Stimulated activated naive CD8-positive, alpha-beta T cell treated with anti-CD3 and anti-CD28 coated beads, Interleukin-15, amount 100 ng/mL, for 72 hours (primary cell): ENCODE measurements at regions not wholly inside any gene's neighbourhood (a gene's known extent, or its start where the extent isn't known, plus 50 kb on each side); places are given as distances from the start of the nearest gene placed in this dataset.
A peak's percentile ranks its signal among the peaks of the same experiment; 100 is the strongest.
"Not testable (repeated sequence)": the region's sequence is repeated elsewhere in the genome, so short reads cannot be mapped to it uniquely, and the experiment has no call there.

Experiments used
- ATAC-seq: fragments of 150-1000 bp; cut with Tn5 transposase; 2 replicates; pipeline ENCODE4 v1.10.0; 2021; ENCODE audit warnings: mild to moderate bottlenecking, moderate library complexity
- DNase-seq, 2 donors: peaks; one replicate each; pipeline ENCODE4 v3.0.0; 2021 to 2022
- H3K27ac Mint-ChIP-seq, 2 donors: one replicate each; pipeline ENCODE4 v1.8.0; 2022; ENCODE audit warnings: mild to moderate bottlenecking in 2 of 2, mixed read lengths in 2 of 2, moderate library complexity in 2 of 2
- H3K27me3 Mint-ChIP-seq: one replicate; pipeline ENCODE4 v1.8.0; 2022; ENCODE audit warnings: mixed read lengths
- H3K4me1 Mint-ChIP-seq: one replicate; pipeline ENCODE4 v1.8.0; 2022; ENCODE audit warnings: mild to moderate bottlenecking, mixed read lengths
- H3K4me3 Mint-ChIP-seq, 2 donors: one replicate each; pipeline ENCODE4 v1.8.0; 2022; ENCODE audit warnings: mild to moderate bottlenecking in 2 of 2, mixed read lengths in 2 of 2, moderate library complexity in 1 of 2
- H3K9me3 Mint-ChIP-seq, 2 donors: one replicate each; pipeline ENCODE4 v1.8.0; 2022; ENCODE audit warnings: mixed read lengths in 2 of 2

DNA sequence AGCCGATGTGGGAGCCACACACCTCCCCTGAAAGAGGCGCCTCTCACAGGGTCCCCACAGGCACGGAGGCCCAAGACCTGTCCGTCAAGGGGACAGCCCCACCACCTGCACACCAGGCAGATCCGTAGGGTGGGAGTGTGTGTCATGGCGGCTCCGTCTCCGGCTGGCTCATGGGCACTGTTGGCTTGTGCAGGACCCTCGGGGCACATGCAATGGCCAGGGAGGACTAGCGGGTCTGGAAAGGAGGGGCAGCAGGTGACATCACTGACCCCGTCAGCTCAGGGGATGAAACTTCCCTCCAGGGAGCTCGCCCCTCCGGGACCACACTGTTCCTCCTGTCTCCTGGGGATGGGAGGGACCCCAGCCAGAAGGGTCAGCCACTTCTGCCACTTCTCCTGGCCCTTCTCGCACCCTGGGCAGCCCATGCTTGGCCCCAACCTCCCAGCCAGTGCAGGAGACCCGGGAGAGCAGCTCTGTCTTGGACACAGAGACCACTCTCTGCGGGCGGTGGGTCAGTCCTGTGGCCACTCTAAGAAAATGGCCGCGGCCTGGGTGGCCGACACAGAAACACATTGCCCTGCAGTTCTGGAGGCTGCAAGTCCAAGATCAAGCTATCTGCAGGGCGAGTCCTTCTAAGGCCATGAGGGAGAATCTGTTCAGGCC, 75.1 kb upstream of the TWIST2 start:
- H3K9me3 Mint-ChIP-seq: no peaks in the 10 kb centered on the region
- no peak overlapping the region for H3K4me3 Mint-ChIP-seq
- DNase-seq (no peak), ATAC-seq (no peak)
- H3K27ac Mint-ChIP-seq: no peak overlapping the region
- H3K4me1 Mint-ChIP-seq: no peaks in the 10 kb centered on the region
- H3K27me3 Mint-ChIP-seq: peaks cover 66% of the 10 kb centered on the region

DNA sequence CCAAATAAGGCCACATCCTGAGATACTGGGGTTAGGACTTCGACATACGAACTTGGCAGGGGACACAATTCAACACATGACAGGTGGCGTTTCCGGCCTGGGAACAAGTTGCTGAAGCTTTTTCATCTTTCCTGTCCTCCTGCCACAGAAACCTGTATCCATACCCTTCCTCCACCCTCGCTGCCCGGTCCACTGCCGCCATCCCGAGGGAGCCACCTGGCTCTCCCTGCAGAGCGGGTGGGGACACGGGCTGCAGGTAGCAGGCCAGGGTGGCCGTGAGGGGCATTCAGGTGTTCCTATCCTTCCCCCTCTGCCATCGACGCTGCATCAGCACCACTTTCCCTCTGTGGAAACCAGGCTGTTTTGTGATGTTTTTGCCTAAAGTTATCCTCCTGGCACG, 74.4 kb upstream of the TWIST2 start:
- Mint-ChIP-seq H3K9me3 (no peaks in the 10 kb centered on the region), H3K4me3 (no peak overlapping the region)

DNA sequence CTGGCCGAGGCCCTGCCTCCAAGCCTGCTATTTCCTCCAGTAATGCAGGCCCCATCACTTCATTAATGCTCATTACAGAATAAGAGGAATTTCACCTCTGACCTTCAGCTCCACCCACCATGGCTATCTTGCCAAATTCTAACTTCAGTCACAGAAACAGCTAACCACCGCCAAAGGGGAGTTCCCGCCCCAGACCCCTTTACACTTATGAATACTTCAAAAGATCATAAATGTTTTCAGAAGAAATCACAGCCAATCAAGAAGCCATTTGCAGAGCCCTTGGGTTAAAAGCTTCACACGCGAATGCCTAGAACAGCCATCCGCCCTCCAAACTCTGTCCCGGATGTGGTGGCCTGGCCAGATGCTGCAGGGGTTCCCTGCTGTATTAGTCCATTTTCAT, 73.8 kb upstream of the TWIST2 start:
- Mint-ChIP-seq H3K27me3 (peaks cover 61% of the 10 kb centered on the region), H3K4me3 (no peak overlapping the region), H3K4me1 (no peaks in the 10 kb centered on the region), H3K9me3 (no peaks in the 10 kb centered on the region), H3K27ac (no peak overlapping the region)
- DNase-seq (no peak), ATAC-seq (no peak)

More for the DNA sequence above, 74.4 kb upstream of the TWIST2 start:
- DNase-seq: no peak
- ATAC-seq: no peak
- Mint-ChIP-seq H3K4me1 (no peaks in the 10 kb centered on the region), H3K27me3 (peaks cover 66% of the 10 kb centered on the region), H3K27ac (no peak overlapping the region)

DNA sequence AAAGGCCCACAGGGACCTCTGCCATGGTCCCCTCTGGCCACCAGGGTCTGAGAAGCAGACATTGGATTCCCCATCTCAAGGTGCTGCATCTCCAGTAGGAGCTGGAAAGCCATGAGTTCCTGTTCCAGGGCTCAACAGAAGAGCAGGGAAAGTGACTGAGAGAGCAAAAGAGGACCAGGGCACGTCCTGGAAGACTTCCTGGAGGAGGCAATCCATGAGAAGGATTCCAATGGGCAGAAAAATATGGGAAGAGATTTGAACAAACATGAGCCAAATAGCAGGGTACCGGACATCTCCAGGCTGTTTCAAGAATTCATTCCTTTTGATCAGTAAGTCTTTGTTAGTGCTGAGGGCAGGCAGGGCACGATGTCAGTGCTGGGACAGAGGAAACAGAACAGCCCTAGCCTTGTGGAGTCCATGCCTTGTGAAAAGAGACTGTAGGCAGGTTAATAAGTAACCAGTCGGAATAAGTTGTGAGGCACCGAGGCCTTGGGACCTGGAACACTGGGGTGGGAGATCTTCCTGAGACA, 72.8 kb upstream of the TWIST2 start:
- Mint-ChIP-seq H3K9me3 (no peaks in the 10 kb centered on the region), H3K27me3 (peaks cover 51% of the 10 kb centered on the region), H3K27ac (no peak overlapping the region), H3K4me1 (no peaks in the 10 kb centered on the region), H3K4me3 (no peak overlapping the region)
- ATAC-seq (no peak), DNase-seq (no peak)

DNA sequence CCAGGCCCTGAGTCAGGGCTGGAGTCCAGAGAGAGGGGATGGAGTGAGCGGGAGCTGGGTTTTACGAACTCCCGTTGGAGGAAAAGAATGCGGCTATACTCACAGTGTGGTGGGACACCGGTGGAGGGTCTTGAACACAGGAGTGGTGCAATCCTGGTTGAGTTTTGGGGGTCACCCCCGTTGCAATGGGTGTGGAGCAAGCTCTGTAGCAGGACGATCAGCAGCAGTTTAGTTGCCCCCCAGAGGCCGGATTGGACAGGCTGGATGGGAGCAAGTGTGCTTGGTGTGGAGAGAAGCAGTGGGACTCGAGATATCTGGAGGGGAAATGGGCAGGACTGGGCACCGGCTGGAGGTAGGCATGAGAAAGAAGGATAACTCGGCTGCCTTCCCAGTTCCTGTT, 72.3 kb upstream of the TWIST2 start:
- peaks cover 46% of the 10 kb centered on the region for H3K27me3 Mint-ChIP-seq
- H3K27ac Mint-ChIP-seq: no peak overlapping the region
- no peak overlapping the region for H3K4me3 Mint-ChIP-seq

DNA sequence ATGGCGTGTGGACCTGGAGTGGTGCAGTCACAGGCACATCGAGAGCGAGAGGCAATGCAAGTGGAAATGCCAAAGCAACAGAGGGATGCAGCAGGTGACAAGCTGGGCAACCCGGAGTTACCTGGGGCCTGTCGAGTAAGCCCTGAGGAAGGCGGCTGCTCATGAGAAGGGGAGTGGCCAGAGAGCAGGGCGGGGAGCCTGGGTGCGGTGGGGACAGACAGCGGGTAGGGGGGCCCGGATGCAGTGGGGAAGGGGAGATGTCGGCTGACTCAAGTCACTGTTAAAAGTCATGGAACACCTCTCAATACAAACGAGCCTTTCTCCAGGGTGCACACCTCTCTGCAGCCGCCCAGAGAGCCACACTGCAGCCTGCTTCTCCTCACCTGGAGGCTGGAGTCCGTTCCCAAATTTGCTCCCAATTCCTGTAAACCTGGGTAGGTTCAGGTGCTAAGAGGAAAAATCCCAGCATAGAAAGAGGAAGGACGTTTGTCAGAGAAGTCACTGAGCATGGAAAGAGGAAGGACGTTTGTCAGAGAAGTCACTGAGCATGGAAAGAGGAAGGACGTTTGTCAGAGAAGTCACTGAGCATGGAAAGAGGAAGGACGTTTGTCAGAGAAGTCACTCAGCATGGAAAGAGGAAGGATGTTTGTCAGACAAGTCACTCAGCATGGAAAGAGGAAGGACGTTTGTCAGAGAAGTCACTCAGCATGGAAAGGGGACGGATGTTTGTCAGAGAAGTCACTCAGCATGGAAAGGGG, 71.7 kb upstream of the TWIST2 start:
- H3K27me3 Mint-ChIP-seq: peaks cover 46% of the 10 kb centered on the region

More for the DNA sequence above, 72.3 kb upstream of the TWIST2 start:
- no peaks in the 10 kb centered on the region for H3K4me1 Mint-ChIP-seq
- DNase-seq (no peak), ATAC-seq (peak; percentile 28)
- no peaks in the 10 kb centered on the region for H3K9me3 Mint-ChIP-seq

DNA sequence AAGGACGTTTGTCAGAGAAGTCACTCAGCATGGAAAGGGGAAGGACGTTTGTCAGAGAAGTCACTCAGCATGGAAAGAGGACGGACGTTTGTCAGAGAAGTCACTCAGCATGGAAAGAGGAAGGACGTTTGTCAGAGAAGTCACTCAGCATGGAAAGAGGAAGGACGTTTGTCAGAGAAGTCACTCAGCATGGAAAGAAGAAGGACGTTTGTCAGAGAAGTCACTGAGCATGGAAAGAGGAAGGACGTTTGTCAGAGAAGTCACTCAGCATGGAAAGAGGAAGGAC, 71.2 kb upstream of the TWIST2 start:
- not testable (repeated sequence) for DNase-seq, H3K9me3 Mint-ChIP-seq, H3K4me1 Mint-ChIP-seq, ATAC-seq, H3K27ac Mint-ChIP-seq, H3K4me3 Mint-ChIP-seq
- H3K27me3 Mint-ChIP-seq: peaks cover 41% of the 10 kb centered on the region

More for the DNA sequence above, 71.7 kb upstream of the TWIST2 start:
- Mint-ChIP-seq H3K4me3 (no peak overlapping the region), H3K4me1 (no peaks in the 10 kb centered on the region), H3K27ac (no peak overlapping the region), H3K9me3 (no peaks in the 10 kb centered on the region)
- ATAC-seq: no peak
- DNase-seq: no peak

DNA sequence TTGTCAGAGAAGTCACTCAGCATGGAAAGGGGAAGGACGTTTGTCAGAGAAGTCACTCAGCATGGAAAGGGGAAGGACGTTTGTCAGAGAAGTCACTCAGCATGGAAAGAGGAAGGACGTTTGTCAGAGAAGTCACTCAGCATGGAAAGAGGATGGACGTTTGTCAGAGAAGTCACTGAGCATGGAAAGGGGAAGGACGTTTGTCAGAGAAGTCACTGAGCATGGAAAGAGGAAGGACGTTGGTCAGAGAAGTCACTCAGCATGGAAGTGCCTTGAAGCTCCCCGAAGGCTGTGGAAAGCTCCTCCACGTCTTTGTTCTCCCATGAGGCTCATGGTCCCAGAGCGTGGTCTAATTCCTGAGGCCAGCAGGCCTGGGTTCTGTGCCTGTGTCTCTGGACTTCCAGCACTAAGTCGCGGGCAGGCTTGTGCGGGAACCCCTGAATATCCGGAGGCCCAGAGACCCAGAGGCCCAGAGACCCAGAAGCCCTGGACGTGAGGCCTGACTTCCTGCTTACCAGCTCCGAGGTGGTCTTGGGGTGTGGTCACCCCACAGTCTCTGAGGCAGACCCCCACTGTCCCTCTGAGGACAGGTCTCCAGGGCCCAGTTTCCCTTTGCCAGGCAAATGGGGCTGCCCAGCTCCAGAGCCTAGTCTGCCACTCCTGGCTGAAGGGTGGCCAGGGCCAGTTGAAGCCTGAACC, 70.4 kb upstream of the TWIST2 start:
- Mint-ChIP-seq H3K9me3 (no peaks in the 10 kb centered on the region), H3K27me3 (peaks cover 33% of the 10 kb centered on the region), H3K4me3 (no peak overlapping the region), H3K4me1 (no peaks in the 10 kb centered on the region), H3K27ac (no peak overlapping the region)
- DNase-seq: no peak
- ATAC-seq: no peak

DNA sequence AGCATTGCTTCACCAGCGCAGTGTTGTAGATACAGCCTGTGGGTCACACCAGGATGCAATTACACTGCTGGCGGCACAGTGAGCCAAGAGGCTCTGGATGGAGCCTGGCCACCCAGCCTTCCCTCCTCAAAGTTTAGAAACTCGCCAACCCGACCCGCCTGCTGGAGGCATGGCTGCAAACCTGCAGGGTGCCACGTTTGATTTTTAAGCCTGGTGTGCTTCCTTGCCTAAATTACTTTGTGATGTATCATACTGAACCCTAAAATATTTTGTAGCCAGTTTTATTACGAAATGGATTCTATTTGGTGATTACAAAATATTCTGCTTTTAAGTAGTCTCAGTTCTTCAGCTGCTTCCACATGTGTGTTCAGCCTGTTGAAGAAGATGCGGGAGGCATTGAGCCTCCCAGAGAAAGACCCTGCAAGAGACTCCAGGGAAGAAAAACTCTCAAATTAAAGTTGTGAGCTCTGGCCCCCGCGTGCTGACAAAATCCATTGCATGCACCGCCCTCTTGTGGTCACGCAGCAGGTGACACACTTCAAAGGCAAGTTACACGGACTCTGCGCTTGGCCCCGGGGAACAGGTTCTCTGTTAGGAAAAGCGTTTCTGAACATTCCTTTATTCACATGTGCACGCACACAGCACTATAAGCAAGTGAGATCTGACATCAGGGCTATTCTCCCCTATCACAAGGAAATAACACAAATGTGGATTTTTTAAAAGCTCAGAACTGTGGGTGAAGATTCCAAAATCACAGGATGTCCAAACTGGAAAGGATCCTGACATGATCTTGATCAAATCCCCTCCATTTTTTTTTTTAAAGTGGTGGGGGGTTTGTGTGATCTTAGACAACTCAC, 63.0 kb upstream of the TWIST2 start:
- Mint-ChIP-seq H3K4me1 (no peaks in the 10 kb centered on the region), H3K9me3 (no peaks in the 10 kb centered on the region), H3K4me3 (no peak overlapping the region), H3K27ac (no peak overlapping the region), H3K27me3 (peaks cover 8% of the 10 kb centered on the region)
- DNase-seq (peak; percentile 43 to 53), ATAC-seq (no peak)

DNA sequence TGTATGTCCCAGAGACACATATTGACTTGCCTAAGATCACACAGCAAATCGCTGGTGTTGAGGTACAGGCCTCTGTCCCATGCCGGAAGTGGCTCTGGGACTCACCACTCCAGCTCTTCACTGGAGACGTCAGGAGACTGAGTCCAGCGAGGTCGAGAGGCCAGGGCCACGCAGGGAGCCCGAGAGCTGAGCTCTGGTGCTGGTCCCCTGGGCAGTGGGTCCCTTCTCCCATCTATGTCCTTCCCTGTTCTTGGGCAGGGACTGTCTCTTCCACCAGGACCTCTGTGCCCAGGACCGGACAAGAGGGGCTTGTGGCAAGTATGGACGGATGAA, 62.4 kb upstream of the TWIST2 start:
- Mint-ChIP-seq H3K4me3 (no peak overlapping the region), H3K27me3 (peaks cover 14% of the 10 kb centered on the region), H3K27ac (no peak overlapping the region), H3K4me1 (no peaks in the 10 kb centered on the region), H3K9me3 (no peaks in the 10 kb centered on the region)
- DNase-seq (no peak), ATAC-seq (no peak)

DNA sequence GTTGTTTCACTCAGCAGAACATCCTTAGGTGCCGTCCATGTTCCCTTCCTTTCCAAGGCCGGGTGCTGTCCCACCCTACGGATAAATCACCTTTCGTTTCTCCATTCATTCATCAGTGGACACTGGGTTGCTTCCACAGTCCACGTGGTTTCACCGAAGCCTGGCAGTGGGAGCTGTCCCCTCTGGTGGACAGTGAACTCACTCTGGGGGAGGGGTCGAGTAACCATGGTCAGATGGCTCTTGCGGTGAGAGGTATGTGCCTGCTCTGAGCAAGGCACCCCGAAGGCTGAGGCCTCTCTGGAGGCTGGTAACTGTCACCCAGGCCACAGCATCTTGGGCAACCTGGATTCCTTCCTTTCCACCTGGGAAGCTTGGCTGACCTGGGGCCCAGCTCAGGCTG, 61.5 kb upstream of the TWIST2 start:
- peaks cover 19% of the 10 kb centered on the region for H3K27me3 Mint-ChIP-seq
- ATAC-seq (no peak), DNase-seq (no peak)
- no peaks in the 10 kb centered on the region for H3K4me1 Mint-ChIP-seq
- H3K4me3 Mint-ChIP-seq: no peak overlapping the region
- H3K27ac Mint-ChIP-seq: no peak overlapping the region
- H3K9me3 Mint-ChIP-seq: no peaks in the 10 kb centered on the region

DNA sequence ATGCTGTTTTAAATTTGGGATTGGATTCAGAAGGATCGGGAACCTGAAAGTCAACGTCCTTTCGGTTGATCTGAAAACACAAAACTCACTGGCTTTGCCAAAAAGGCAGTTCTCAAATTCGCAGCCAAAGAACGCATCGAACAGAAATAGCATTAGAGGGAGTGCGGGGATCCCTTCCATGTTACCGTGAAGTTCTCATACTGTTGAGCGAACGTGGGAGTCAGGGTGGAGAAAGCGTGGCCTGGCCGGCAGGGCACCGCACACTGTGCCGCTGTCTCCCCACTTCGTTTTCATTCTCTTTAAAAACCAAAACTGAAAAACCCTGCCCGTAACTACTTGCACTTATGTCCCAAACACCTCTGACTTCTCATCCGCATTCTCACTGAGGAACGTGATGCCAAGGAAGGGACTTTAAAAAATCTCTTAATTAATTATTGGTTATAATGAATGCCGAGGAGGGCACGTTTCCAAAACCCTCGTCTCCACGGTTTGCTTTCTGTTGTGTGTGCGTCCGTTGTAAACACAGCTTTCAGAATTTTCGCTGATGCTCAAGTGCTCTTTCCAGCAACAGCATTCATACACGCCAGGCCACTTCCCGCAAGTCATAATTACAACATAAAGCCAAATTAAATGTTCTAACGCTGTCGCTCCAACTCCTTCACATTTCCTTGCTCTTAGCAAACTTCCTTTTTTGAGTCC, 60.9 kb upstream of the TWIST2 start:
- Mint-ChIP-seq H3K27ac (no peak overlapping the region), H3K9me3 (no peaks in the 10 kb centered on the region), H3K27me3 (peaks cover 19% of the 10 kb centered on the region), H3K4me1 (no peaks in the 10 kb centered on the region), H3K4me3 (no peak overlapping the region)
- ATAC-seq: no peak
- no peak for DNase-seq

DNA sequence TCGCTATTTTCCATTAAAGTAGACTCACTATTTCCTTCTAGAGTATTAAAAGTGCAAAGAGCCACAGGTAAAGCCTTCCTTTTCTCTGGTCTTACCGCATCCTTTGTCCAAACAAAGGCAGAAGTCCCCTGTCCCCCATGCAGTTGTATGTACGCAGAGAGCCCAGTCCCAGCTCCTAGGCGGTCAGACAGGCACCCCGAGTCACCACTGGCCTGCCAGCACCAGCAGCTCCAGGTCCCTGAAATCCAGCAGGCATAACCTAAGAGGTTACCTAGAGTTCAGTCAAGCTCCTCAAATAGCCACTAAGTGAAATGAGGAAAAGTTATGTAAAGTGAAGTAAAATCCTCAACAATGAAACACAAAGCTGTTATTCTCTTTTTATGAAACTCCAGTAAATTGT, 60.4 kb upstream of the TWIST2 start:
- DNase-seq (no peak), ATAC-seq (no peak)
- no peak overlapping the region for H3K27ac Mint-ChIP-seq
- H3K9me3 Mint-ChIP-seq: no peaks in the 10 kb centered on the region
- H3K27me3 Mint-ChIP-seq: peaks cover 19% of the 10 kb centered on the region
- H3K4me1 Mint-ChIP-seq: no peaks in the 10 kb centered on the region
- H3K4me3 Mint-ChIP-seq: no peak overlapping the region

DNA sequence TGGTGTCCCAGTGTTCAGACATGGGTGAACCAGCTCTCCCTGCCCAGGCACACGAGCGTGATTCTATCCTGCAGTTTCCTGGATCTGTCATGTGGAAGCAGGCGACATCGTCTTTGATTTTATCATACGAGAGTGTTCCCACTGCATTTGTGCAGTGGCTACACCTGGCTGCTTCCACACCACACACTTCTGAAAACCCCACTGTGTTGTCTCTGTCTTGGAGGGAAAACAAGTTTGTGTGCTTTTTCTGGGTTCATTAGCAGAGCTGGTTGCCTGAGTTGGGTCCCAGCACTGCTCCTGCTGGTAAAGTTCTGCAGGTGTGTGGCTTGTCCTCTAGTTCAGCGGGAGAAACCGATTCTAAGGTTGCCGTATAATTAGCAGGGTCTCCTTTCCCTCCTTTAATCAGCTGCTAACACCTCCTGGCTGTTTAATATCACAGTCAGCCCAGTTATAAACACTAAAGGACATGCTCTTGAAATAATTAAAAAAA, 58.5 kb upstream of the TWIST2 start:
- H3K27me3 Mint-ChIP-seq: peaks cover 11% of the 10 kb centered on the region
- H3K27ac Mint-ChIP-seq: no peak overlapping the region
- no peaks in the 10 kb centered on the region for H3K4me1 Mint-ChIP-seq
- H3K4me3 Mint-ChIP-seq: no peak overlapping the region
- no peak for ATAC-seq
- DNase-seq: no peak
- no peaks in the 10 kb centered on the region for H3K9me3 Mint-ChIP-seq
